Heart left ventricle (tissue), 16 donors: ENCODE measurements at regions not wholly inside any gene's neighbourhood (a gene's known extent, or its start where the extent isn't known, plus 50 kb on each side); places are given as distances from the start of the nearest gene placed in this dataset.

Experiments used
- ATAC-seq, 4 donors: fragments of 200-7000 bp; cut with Tn5 transposase; one replicate each; pipeline ENCODE4 v1.9.1; 2020 to 2022; ENCODE audit warnings: moderate library complexity in 4 of 4, mild to moderate bottlenecking in 3 of 4, moderate number of reproducible peaks in 1 of 4
- DNase-seq, 5 donors: peaks; one replicate each; pipeline ENCODE4 v3.0.0-alpha.2; 2020
- H3K27ac ChIP-seq, 12 donors: fragments of 200-600 bp; sonication (generic) in 4 of 12; one replicate each; pipeline versions ENCODE4 v1.5.0 to v1.8.0; 2016 to 2022; ENCODE audit warnings: mild to moderate bottlenecking in 2 of 12
- H3K27me3 ChIP-seq, 9 donors: fragments of 200-600 bp; sonication (generic) in 2 of 9; one replicate each; pipeline versions ENCODE4 v1.5.1 to v1.8.0; 2016 to 2022; ENCODE audit warnings: mild to moderate bottlenecking in 3 of 9
- H3K36me3 ChIP-seq, 9 donors: fragments of 200-600 bp; sonication (generic) in 2 of 9; one replicate each; pipeline versions ENCODE4 v1.5.0 to v1.8.0; 2018 to 2022; ENCODE audit warnings: mild to moderate bottlenecking in 2 of 9
- H3K4me1 ChIP-seq, 12 donors: fragments of 200-600 bp; sonication (generic) in 4 of 12; one replicate each; pipeline versions ENCODE4 v1.5.0 to v1.8.0; 2016 to 2022; ENCODE audit warnings: mild to moderate bottlenecking in 3 of 12
- H3K4me3 ChIP-seq, 12 donors: fragments of 200-600 bp; sonication (generic) in 4 of 12; one replicate each; pipeline versions ENCODE4 v1.5.0 to v1.8.0; 2017 to 2022; ENCODE audit warnings: mild to moderate bottlenecking in 9 of 12, moderate library complexity in 4 of 12
- H3K9me3 ChIP-seq, 12 donors: fragments of 200-600 bp; sonication (generic) in 4 of 12; one replicate each; pipeline versions ENCODE4 v1.5.0 to v1.8.0; 2016 to 2022; ENCODE audit warnings: mild to moderate bottlenecking in 1 of 12
- CTCF ChIP-seq, 12 donors: fragments of 200-600 bp; sonication (generic) in 4 of 12; IDR thresholded peaks; one replicate each; pipeline versions ENCODE4 v1.5.0 to v1.8.0; 2018 to 2022; ENCODE audit warnings: antibody characterized with exemption in 12 of 12, mild to moderate bottlenecking in 5 of 12
- POLR2A ChIP-seq, 2 donors: fragments of 450-650 bp; IDR thresholded peaks; one replicate each; pipeline ENCODE4 v1.6.1; 2017; ENCODE audit warnings: antibody characterized with exemption in 2 of 2, mild to moderate bottlenecking in 2 of 2, moderate library complexity in 2 of 2
- WGBS, 4 donors: extraction: QIAGEN DNeasy Blood & Tissue Kit in 2 of 4; methylation state at CpG; one replicate each; pipeline versions ENCODE4 v1.1.5 to v1.1.7; 2013 to 2018; 5-methylcytosine and 5-hydroxymethylcytosine counted together
- intact Hi-C, 10 donors: fragments of 100-400 bp; cut with DNase I; formaldehyde crosslinking; loops; one replicate each; pipeline versions ENCODE4 v1.11.1 to v1.14.2; 2022
- donor health status: ischemic (EF 13 %, LVEDD 7.1; RV severe dilation, severe dysfunction).
- donor health status: healthy with polysubstance abuse.
- donor health status: DM: no; HTN: yes; CAD: no.
- donor health status: DM: no; HTN: no; CAD: no.
- donor health status: ischemic (EF 25% LVEDD 6.9; RV normal size, moderate dysfunction).
- donor health status: ischemic (EF 25% LVEDD 5.7; RV mildly dilated, moderate dysfunction).
- donor health status: healthy.
- donor health status: DM: yes; HTN: yes; CAD: no.
- donor health status: ischemic (EF 35%, LVEDD 5.7; RV mildly dilated, moderate dysfunction).
- donor health status: nonischemic (EF 11% LVEDD 7.7; RV severe dilation, severe dysfunction).
- donor health status: DM: yes; HTN: yes; CAD: no.
- donor health status: PGD.
- donor health status: ischemic (EF 29% LVEDD 5.4; RV normal size, mild dysfunction).
- donor health status: nonischemic (EF 23%, LVEDD 6.1; RV moderate dilation, normal function).

- Histone ChIP-seq H3K4me3 (no peak overlapping the region), H3K9me3 (no peaks in the 10 kb centered on the region), H3K36me3 (no peaks in the 10 kb centered on the region), H3K27ac (no peak overlapping the region), H3K4me1 (no peaks in the 10 kb centered on the region), H3K27me3 (no peaks in the 10 kb centered on the region)
- intact Hi-C loops = no loop called here
- no peak for ATAC-seq
- no peak for DNase-seq
- TF ChIP-seq POLR2A (IDR thresholded peaks at IDR 0.05) = no peak
- TF ChIP-seq CTCF (IDR thresholded peaks at IDR 0.05) = no peak
- 62 to 76% (median 67%) methylated on average over 1 of the region's 1 CpG for WGBS, 4 donors
Measured at GRCh38 chr7:144936314-144936713, 100.5 kb upstream of the TPK1 start.

GRCh38 chr7:144910411-144910810 is 74.6 kb upstream of the TPK1 start:
- Histone ChIP-seq H3K27ac (no peak overlapping the region), H3K9me3 (no peaks in the 10 kb centered on the region), H3K4me3 (no peak overlapping the region), H3K4me1 (no peaks in the 10 kb centered on the region), H3K27me3 (peaks cover 0 to 2% (median 0%) of the 10 kb centered on the region in 9 donors), H3K36me3 (no peaks in the 10 kb centered on the region)
- DNase-seq (no peak), ATAC-seq (no peak)
- intact Hi-C loops = no loop called here
- WGBS, 4 donors = 70 to 78% (median 72%) methylated on average over 6 of the region's 6 CpGs
- no peak for TF ChIP-seq POLR2A (IDR thresholded peaks at IDR 0.05)
- no peak for TF ChIP-seq CTCF (IDR thresholded peaks at IDR 0.05)

- Histone ChIP-seq H3K9me3 (no peaks in the 10 kb centered on the region), H3K27ac (no peak overlapping the region), H3K27me3 (peaks cover 0 to 2% (median 0%) of the 10 kb centered on the region in 9 donors), H3K4me1 (no peaks in the 10 kb centered on the region), H3K36me3 (no peaks in the 10 kb centered on the region), H3K4me3 (no peak overlapping the region)
- ATAC-seq (no peak), DNase-seq (no peak)
- WGBS, 4 donors = 71 to 75% (median 72%) methylated on average over 4 of the region's 4 CpGs
- TF ChIP-seq CTCF (IDR thresholded peaks at IDR 0.05) (no peak), POLR2A (IDR thresholded peaks at IDR 0.05) (no peak)
- intact Hi-C loops = no loop called here
Measured at GRCh38 chr7:144908943-144909556, 73.2 kb upstream of the TPK1 start.

GRCh38 chr7:144908324-144908723 is 72.5 kb upstream of the TPK1 start:
- Histone ChIP-seq H3K9me3 (no peaks in the 10 kb centered on the region), H3K4me3 (no peak overlapping the region), H3K27ac (no peak overlapping the region), H3K4me1 (no peaks in the 10 kb centered on the region), H3K27me3 (peaks cover 0 to 2% (median 0%) of the 10 kb centered on the region in 9 donors), H3K36me3 (no peaks in the 10 kb centered on the region)
- TF ChIP-seq POLR2A (IDR thresholded peaks at IDR 0.05) (no peak), CTCF (IDR thresholded peaks at IDR 0.05) (no peak)
- DNase-seq = no peak
- 88 to 98% (median 94%) methylated on average over 1 of the region's 1 CpG for WGBS, 4 donors
- ATAC-seq = no peak
- intact Hi-C loops = no loop called here
